ENCODE measurements at regions not wholly inside any gene's neighbourhood (a gene's known extent, or its start where the extent isn't known, plus 50 kb on each side); places are given as distances from the start of the nearest gene placed in this dataset.
A peak's percentile ranks its signal among the peaks of the same experiment; 100 is the strongest.

DNA sequence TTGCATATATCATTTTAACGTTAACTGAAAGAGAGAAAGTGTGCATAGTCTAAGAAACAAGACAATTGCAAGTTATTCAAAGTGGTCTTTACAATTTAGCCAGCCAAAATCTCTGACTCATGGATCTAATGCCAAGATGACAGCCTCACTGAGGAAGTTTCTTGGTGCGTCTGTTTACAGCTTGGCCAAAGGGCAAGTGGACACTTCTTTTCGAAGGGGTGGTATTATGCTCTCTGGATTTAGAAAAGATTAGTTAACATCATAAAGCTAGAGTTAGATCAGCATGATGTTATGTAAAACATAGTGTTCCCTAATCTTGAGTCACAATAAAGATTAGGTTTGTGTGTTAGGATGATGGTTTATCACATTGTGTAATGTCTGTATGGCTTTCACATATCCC lies 51.5 kb upstream of the SLC2A13 start:
- H3K79me2 ChIP-seq: no peaks in the 10 kb centered on the region
- H3K4me2 ChIP-seq: peak overlapping the region; percentile 26
- no peak for TF ChIP-seq EZH2phosphoT487 (IDR thresholded peaks at IDR 0.05; ENCODE audit: low read depth, severe bottlenecking, unreplicated experiment)
- TF ChIP-seq, protein P1, sequence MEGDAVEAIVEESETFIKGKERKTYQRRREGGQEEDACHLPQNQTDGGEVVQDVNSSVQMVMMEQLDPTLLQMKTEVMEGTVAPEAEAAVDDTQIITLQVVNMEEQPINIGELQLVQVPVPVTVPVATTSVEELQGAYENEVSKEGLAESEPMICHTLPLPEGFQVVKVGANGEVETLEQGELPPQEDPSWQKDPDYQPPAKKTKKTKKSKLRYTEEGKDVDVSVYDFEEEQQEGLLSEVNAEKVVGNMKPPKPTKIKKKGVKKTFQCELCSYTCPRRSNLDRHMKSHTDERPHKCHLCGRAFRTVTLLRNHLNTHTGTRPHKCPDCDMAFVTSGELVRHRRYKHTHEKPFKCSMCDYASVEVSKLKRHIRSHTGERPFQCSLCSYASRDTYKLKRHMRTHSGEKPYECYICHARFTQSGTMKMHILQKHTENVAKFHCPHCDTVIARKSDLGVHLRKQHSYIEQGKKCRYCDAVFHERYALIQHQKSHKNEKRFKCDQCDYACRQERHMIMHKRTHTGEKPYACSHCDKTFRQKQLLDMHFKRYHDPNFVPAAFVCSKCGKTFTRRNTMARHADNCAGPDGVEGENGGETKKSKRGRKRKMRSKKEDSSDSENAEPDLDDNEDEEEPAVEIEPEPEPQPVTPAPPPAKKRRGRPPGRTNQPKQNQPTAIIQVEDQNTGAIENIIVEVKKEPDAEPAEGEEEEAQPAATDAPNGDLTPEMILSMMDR (IDR thresholded peaks at IDR 0.05; ENCODE audit: poor library complexity): no peak
- no peak for TF ChIP-seq EZH2 (IDR thresholded peaks at IDR 0.05; ENCODE audit: borderline replicate concordance)
- no peaks in the 10 kb centered on the region for H4K20me1 ChIP-seq (ENCODE audit: insufficient read depth, poor library complexity, severe bottlenecking)
- H3K27me3 ChIP-seq: no peaks in the 10 kb centered on the region
- 36% methylated on average over 3 of the region's 3 CpGs for WGBS (ENCODE audit: low lambda C conversion rate, missing lambda C conversion rate)
- no peaks in the 10 kb centered on the region for H3K9me2 ChIP-seq (replicated peaks; ENCODE audit: insufficient read depth)
- H3K9me3 ChIP-seq (ENCODE audit: low read depth): no peaks in the 10 kb centered on the region
- DNase-seq (ENCODE audit: low spot score): peak; percentile 27
- H3K4me1 ChIP-seq (ENCODE audit: insufficient read depth): peaks cover 6% of the 10 kb centered on the region
- H3K4me3 ChIP-seq: no peak overlapping the region
- no peak overlapping the region for H2AFZ ChIP-seq
- no peaks in the 10 kb centered on the region for H3K36me3 ChIP-seq (replicated peaks; ENCODE audit: insufficient read depth, low read depth)
- peak overlapping the region; percentile 15 for H3K27ac ChIP-seq

DNA sequence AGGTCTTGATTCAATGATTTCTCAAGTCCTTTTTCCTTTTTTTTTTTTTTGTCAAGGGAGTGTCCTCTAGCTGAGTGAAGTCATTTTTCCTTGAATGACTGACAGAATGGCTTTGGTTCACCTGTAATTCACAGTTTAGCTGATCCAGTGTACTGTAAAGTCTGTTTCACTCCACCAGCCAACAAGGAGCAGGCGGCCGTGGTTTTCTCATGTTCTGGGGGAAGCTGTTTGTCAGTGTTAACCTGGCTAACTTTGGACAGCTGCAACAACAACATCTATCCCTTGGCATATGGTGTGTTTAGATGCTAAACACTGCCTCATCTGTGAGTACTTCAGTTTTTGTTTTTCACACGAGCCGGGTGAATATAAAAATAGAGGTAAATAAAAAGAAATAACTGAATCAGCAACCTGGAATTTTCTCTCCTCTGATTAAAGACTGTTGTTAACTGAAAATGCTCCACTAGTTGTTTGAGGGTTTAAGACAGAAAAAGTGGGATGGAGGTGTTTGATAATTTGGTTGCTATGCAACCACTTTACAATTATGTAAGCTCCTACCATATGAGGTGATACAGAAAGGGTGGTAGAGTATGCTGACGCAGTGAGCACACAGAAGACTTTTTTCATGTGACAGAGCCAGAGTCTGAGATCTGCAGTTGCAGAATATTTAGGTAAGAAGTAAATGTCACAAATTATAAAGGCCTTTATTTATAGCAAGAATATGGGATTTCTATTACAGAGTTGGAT lies 50.3 kb upstream of the SLC2A13 start:
- Histone ChIP-seq H3K36me3 (replicated peaks; ENCODE audit: insufficient read depth, low read depth) (no peaks in the 10 kb centered on the region), H3K27me3 (no peaks in the 10 kb centered on the region), H4K20me1 (ENCODE audit: insufficient read depth, poor library complexity, severe bottlenecking) (no peaks in the 10 kb centered on the region), H3K27ac (peak overlapping the region; percentile 16), H3K4me3 (no peak overlapping the region), H3K9me2 (replicated peaks; ENCODE audit: insufficient read depth) (no peaks in the 10 kb centered on the region), H3K4me2 (no peak overlapping the region), H3K4me1 (ENCODE audit: insufficient read depth) (peaks cover 6% of the 10 kb centered on the region), H3K79me2 (no peaks in the 10 kb centered on the region), H3K9me3 (ENCODE audit: low read depth) (no peaks in the 10 kb centered on the region), H2AFZ (no peak overlapping the region)
- TF ChIP-seq, protein P1 (IDR thresholded peaks at IDR 0.05; ENCODE audit: poor library complexity): no peak
- no peak for TF ChIP-seq EZH2 (IDR thresholded peaks at IDR 0.05; ENCODE audit: borderline replicate concordance)
- no peak for TF ChIP-seq EZH2phosphoT487 (IDR thresholded peaks at IDR 0.05; ENCODE audit: low read depth, severe bottlenecking, unreplicated experiment)
- WGBS (ENCODE audit: low lambda C conversion rate, missing lambda C conversion rate): 78% methylated on average over 5 of the region's 5 CpGs
- no peak for DNase-seq (ENCODE audit: low spot score)

Measured in hepatocyte (in vitro differentiated cells).